ENCODE measurements at regions not wholly inside any gene's neighbourhood (a gene's known extent, or its start where the extent isn't known, plus 50 kb on each side); places are given as distances from the start of the nearest gene placed in this dataset.

- no peak for TF ChIP-seq POLR2A (IDR thresholded peaks at IDR 0.05)
- TF ChIP-seq POLR2AphosphoS5 (IDR thresholded peaks at IDR 0.05) = no peak
Measured at GRCh38 chr1:29390491-29391361, 154.4 kb downstream of the PTPRU start.
